GM19035 (cell line): ENCODE measurements at regions not wholly inside any gene's neighbourhood (a gene's known extent, or its start where the extent isn't known, plus 50 kb on each side); places are given as distances from the start of the nearest gene placed in this dataset.
"Not testable (repeated sequence)": the region's sequence is repeated elsewhere in the genome, so short reads cannot be mapped to it uniquely, and the experiment has no call there.

Source experiments
- ATAC-seq: cut with Tn5 transposase; IDR thresholded peaks from one replicate; pipeline ENCODE4 v1.9.1; 2021; ENCODE audit not compliant: unreplicated experiment

GRCh38 chr6:120534954-120535353 is 799.3 kb downstream of the TBC1D32 start:
- ATAC-seq: no peak

- no peak for ATAC-seq
Observed at GRCh38 chr6:120526576-120526975, 807.7 kb downstream of the TBC1D32 start.

GRCh38 chr6:120514544-120514943 is 819.7 kb downstream of the TBC1D32 start:
- ATAC-seq: no peak

- ATAC-seq: no peak
Observed at GRCh38 chr6:120511712-120512111, 822.6 kb downstream of the TBC1D32 start.

- ATAC-seq: no peak
Observed at GRCh38 chr6:120498711-120499110, 835.6 kb downstream of the TBC1D32 start.

DNA sequence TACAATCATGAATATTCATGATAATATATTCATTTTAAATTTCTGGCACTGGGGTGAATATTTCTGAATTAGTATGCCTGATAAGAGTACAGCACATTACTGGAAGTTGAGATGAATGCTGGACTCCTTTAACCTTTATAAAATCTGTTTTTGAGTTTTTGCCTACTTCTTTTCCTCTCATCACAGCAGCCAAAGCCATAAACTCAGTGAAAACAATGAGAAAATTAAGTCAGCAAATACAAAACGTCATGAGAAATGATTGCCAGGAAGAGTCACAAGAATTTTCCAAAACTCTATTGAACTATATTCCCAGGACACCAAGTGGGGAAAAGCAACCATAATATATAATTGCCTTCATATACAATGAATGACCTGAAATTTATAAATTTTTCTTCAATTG is 837.6 kb downstream of the TBC1D32 start:
- no peak for ATAC-seq

- no peak for ATAC-seq
Observed at GRCh38 chr6:120493505-120493904, 840.8 kb downstream of the TBC1D32 start.

GRCh38 chr6:120489941-120490340 is 844.3 kb downstream of the TBC1D32 start:
- no peak for ATAC-seq

- ATAC-seq: no peak
Observed at GRCh38 chr6:120484146-120484545, 850.1 kb downstream of the TBC1D32 start.

GRCh38 chr6:120478650-120479049 is 855.6 kb downstream of the TBC1D32 start:
- no peak for ATAC-seq

GRCh38 chr6:120473804-120474203 is 860.5 kb downstream of the TBC1D32 start:
- ATAC-seq: no peak

GRCh38 chr6:120468486-120468885 is 865.8 kb downstream of the TBC1D32 start:
- ATAC-seq: no peak

GRCh38 chr6:120451508-120451907 is 882.8 kb downstream of the TBC1D32 start:
- ATAC-seq: no peak

DNA sequence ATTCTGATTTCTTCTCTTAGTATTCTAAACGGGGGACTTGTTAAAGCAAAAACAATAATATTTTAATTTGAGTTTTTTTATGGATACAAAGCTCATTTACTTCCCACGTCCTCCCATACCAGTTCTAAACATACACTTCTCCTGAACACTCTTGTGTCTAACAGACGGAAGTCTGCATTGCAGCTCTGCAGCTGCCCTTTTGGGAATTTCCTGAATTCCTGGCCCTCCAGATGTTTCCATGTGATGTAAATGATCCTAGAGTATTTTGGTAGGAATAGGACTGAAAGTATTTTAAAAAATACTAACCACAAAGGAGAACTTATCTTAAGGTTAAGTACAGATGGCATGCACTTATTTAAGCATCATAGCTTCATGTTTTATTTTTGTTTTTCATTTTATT is 886.7 kb downstream of the TBC1D32 start:
- no peak for ATAC-seq

- ATAC-seq: not testable (repeated sequence)
Observed at GRCh38 chr6:120432840-120433239, 901.4 kb downstream of the TBC1D32 start.

DNA sequence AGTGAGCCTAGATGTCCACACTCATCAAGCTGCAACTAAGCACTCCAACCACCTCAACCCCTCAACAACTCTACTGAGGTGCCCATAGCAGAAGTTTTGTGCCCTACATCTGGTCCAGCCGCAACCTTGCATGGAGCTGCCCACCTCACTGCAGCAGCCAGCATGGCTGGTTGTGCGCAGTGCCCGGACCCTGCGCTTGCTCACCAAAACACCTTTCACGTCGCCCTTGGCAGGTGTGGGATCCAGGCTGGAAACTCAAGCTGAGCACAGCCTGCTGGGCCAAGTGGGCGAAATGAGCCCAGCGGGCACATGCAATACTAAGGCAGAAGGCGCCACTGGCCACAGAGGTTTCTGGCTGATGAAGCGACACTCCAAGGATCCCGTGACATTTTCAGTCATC is 902.4 kb downstream of the TBC1D32 start:
- no peak for ATAC-seq

DNA sequence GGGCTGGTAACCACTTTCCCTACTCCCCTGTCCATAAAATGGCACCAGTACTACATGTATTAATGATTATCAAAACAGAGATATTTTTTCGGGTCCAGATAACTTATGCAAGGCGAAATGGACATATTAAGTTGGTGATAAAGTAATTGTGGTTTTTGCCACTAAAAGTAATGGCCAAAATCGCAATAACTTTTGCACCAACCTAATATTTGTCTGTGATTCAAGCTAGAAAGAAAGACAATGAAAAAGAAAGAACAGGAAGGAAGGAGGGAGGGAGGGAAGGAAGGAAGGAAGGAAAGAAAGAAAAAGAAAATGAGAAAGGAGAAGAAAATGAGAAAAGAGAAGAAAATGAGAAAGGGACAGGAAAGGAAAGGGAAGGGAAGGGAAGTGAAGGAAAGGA is 922.9 kb downstream of the TBC1D32 start:
- no peak for ATAC-seq

- ATAC-seq: no peak
Observed at GRCh38 chr6:120410586-120410985, 923.7 kb downstream of the TBC1D32 start.

DNA sequence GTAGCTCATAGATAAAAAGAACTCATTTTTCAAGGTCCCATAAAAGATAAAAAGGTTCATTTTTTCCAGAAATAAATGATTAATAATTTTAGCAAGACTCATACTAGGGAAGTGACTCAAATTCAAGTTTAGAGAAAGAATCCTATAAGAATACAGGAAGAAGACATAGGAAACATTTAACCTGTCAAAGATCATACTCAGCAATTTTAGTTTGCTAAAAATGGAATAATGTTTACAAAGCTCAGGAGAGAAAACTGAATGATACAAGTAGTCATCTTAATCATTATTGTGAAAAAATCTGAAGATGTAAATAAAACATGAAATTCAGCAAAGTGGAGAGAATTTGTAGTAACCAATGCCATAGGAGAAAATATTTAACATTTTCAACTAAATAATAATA is 926.6 kb downstream of the TBC1D32 start:
- ATAC-seq: no peak

DNA sequence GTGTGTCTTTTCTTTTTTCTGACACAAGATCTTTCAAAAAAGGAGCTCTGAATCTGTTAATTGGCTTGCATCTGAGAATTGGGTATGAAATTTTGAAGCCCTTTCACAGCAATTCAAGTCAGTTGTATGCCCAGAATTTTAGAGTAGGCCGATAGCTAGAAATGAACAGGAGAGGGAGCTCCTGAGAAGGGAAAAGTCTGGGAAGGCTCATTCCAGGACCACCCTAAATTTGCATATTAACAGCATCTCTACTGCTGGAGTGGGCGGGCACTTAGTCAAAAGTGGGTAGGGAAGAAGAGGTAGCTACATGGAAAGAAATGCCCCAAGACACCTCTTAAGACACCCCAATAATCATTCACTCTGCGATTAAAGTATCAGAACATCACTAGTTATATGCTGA is 928.3 kb downstream of the TBC1D32 start:
- ATAC-seq: no peak

DNA sequence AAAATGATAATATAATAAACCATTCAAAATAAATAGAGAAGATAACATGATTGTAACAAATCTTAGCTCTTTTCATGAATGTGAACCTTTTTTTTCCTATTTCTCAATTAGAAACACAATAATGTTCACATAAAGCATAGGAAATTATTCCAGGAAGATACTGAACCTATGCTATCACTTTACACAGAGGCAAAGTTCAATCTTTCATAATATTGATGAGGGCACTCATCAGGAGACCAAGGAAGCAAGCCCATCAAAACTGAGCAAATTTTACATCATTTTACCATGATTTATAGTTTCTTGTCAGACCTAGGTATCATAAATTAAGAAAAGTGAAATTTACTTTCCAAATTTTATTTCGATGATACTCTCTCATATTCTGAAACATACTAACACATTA is 938.5 kb downstream of the TBC1D32 start:
- ATAC-seq: no peak

DNA sequence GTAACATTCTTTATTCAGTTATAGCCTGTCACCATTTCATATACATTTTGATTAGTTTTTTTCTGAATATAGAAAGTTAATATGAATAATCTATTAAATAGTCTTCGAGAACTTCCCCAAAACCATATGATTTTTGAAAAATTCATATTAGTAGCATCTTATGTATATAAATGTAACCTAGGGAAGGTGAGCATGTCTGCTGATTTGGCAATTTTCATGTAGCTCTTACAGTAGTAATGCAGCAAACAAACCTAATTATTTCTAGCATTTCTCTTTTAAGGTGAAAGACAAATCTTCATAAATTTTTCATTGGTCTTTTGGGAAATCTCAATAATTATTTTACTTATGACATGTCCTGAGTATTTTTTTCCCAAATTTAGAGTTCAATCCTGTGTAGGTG is 939.0 kb downstream of the TBC1D32 start:
- no peak for ATAC-seq

GRCh38 chr6:120392941-120393340 is 941.3 kb downstream of the TBC1D32 start:
- no peak for ATAC-seq

DNA sequence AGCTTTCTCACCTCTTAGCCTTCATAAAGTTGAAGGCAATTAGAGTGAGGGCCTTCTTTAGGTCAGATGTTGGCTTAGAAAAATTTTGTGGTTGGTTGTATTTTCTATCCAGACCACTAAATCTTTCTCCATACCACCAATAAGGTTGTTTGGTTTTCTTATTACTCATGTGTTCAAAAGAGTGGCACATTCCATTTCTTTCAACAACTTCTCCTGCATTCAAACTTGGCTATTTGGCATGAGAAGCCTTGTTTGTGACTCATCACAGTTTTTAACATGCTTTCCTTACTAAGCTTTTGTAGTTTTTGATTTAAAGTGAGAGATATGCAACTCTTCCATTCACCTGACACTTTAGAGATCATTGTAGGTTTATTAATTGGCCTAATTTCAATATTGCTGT is 949.6 kb downstream of the TBC1D32 start:
- ATAC-seq: no peak
